ENCODE measurements at regions not wholly inside any gene's neighbourhood (a gene's known extent, or its start where the extent isn't known, plus 50 kb on each side); places are given as distances from the start of the nearest gene placed in this dataset.

GRCh38 chr12:42798811-42799438, 209.4 kb upstream of the PRICKLE1 start:
- TF ChIP-seq NR2F2 (IDR thresholded peaks at IDR 0.05), result no peak
- no peak for TF ChIP-seq CTCF (IDR thresholded peaks at IDR 0.05; ENCODE audit: low read depth, low read length, missing input control)
- no peak for TF ChIP-seq HNF4G (IDR thresholded peaks at IDR 0.05)
- TF ChIP-seq FOXA1 (IDR thresholded peaks at IDR 0.05), result no peak
- TF ChIP-seq GABPA (IDR thresholded peaks at IDR 0.05 in 1 of 2, conservative IDR thresholded peaks at IDR 0.05 in 1 of 2), result no peak

Measured in liver (tissue), 3 donors.